GM06990 (cell line): ENCODE measurements at regions not wholly inside any gene's neighbourhood (a gene's known extent, or its start where the extent isn't known, plus 50 kb on each side); places are given as distances from the start of the nearest gene placed in this dataset.

Experiments used
- DNase-seq: peaks from one replicate; pipeline ENCODE4 v3.0.0-alpha.2; 2011; ENCODE audit not compliant: insufficient read length; ENCODE audit errors: extremely low read depth
- H3K27me3 ChIP-seq: replicated peaks from 2 replicates; pipeline ENCODE4 v1.6.0; 2011; ENCODE audit warnings: low read length; ENCODE audit not compliant: control insufficient read depth, insufficient read depth
- H3K36me3 ChIP-seq: 2 replicates; pipeline ENCODE4 v1.5.1; 2011; ENCODE audit warnings: low read length; ENCODE audit not compliant: control insufficient read depth, insufficient read depth
- H3K4me3 ChIP-seq: replicated peaks from 2 replicates; pipeline ENCODE4 v1.5.1; 2011; ENCODE audit warnings: low read depth, mild to moderate bottlenecking, control low read depth, low read length
- CTCF ChIP-seq: IDR thresholded peaks from 2 replicates; pipeline ENCODE4 v1.5.1; 2011; ENCODE audit warnings: low read length, control low read depth, mild to moderate bottlenecking, inconsistent platforms; ENCODE audit not compliant: insufficient read depth, poor library complexity, severe bottlenecking

GRCh38 chr13:40337651-40338050, 328.8 kb downstream of the FOXO1 start:
- Histone ChIP-seq H3K4me3 (no peak overlapping the region), H3K36me3 (no peaks in the 10 kb centered on the region), H3K27me3 (no peaks in the 10 kb centered on the region)
- no peak for TF ChIP-seq CTCF
- DNase-seq: no peak

- TF ChIP-seq CTCF: no peak
- no peak for DNase-seq
- H3K4me3 ChIP-seq: no peak overlapping the region
- no peaks in the 10 kb centered on the region for H3K36me3 ChIP-seq
- H3K27me3 ChIP-seq: no peaks in the 10 kb centered on the region
These were observed 328.2 kb downstream of the FOXO1 start for GRCh38 chr13:40338217-40338616.

- H3K36me3 ChIP-seq: no peaks in the 10 kb centered on the region
- no peak for TF ChIP-seq CTCF
- no peak overlapping the region for H3K4me3 ChIP-seq
- DNase-seq: no peak
- H3K27me3 ChIP-seq: no peaks in the 10 kb centered on the region
These were observed 325.9 kb downstream of the FOXO1 start for GRCh38 chr13:40340368-40341095.

GRCh38 chr13:40341096-40341471, 325.4 kb downstream of the FOXO1 start:
- H3K27me3 ChIP-seq: no peaks in the 10 kb centered on the region
- no peak for TF ChIP-seq CTCF
- H3K4me3 ChIP-seq: no peak overlapping the region
- DNase-seq: no peak
- H3K36me3 ChIP-seq: no peaks in the 10 kb centered on the region

GRCh38 chr13:40341501-40341900, 324.9 kb downstream of the FOXO1 start:
- H3K36me3 ChIP-seq: no peaks in the 10 kb centered on the region

More at GRCh38 chr13:40341501-40341900, 324.9 kb downstream of the FOXO1 start:
- H3K4me3 ChIP-seq: no peak overlapping the region
- DNase-seq: no peak
- H3K27me3 ChIP-seq: no peaks in the 10 kb centered on the region
- no peak for TF ChIP-seq CTCF
